ENCODE measurements at regions not wholly inside any gene's neighbourhood (a gene's known extent, or its start where the extent isn't known, plus 50 kb on each side); places are given as distances from the start of the nearest gene placed in this dataset.
"Not testable (repeated sequence)": the region's sequence is repeated elsewhere in the genome, so short reads cannot be mapped to it uniquely, and the experiment has no call there.

DNA sequence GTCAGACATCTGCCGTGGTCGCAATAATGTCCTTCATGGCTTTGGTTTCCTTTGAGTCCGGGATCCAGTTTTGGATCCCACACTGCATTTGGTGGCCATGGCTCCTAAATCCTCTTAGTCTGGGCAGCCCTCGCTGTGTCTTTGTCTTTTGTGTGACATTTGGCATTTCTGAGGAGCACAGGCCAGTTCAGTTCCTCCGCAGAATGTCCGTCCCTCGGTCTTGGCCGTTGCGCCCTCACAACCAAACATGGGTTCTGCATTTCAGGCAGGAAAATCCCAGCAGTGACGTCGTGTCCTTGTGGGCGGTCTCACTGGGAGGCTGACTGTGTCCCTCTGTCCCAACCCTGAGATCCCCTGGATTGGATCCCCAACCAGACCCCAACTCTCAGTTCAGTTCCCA is 172.9 kb upstream of the PPP1R26 start:
- H3K27ac ChIP-seq = no peak overlapping the region
- TF ChIP-seq, protein P1, sequence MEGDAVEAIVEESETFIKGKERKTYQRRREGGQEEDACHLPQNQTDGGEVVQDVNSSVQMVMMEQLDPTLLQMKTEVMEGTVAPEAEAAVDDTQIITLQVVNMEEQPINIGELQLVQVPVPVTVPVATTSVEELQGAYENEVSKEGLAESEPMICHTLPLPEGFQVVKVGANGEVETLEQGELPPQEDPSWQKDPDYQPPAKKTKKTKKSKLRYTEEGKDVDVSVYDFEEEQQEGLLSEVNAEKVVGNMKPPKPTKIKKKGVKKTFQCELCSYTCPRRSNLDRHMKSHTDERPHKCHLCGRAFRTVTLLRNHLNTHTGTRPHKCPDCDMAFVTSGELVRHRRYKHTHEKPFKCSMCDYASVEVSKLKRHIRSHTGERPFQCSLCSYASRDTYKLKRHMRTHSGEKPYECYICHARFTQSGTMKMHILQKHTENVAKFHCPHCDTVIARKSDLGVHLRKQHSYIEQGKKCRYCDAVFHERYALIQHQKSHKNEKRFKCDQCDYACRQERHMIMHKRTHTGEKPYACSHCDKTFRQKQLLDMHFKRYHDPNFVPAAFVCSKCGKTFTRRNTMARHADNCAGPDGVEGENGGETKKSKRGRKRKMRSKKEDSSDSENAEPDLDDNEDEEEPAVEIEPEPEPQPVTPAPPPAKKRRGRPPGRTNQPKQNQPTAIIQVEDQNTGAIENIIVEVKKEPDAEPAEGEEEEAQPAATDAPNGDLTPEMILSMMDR (conservative IDR thresholded peaks at IDR 0.05) = no peak

DNA sequence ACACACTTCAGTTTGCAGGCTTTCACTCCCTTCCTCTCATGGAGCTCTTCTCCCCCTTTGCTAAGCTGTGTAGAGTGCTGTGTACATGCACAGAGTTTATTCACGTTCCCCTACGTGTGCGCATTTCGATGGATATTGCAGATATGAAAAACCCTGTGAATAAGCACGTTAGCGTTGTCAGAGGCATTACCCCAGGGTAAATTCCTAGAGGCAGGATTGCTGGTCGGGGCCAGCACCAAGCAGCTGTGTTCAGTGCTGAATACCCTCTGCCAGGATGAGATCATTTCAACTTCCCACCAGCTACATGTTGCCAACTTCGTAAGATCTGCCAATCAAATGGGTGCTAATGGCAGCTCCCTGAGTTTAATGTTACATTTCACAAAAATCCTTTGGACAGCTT is 172.3 kb upstream of the PPP1R26 start:
- no peak overlapping the region for H3K27ac ChIP-seq
- TF ChIP-seq, protein P1 (conservative IDR thresholded peaks at IDR 0.05) = no peak

DNA sequence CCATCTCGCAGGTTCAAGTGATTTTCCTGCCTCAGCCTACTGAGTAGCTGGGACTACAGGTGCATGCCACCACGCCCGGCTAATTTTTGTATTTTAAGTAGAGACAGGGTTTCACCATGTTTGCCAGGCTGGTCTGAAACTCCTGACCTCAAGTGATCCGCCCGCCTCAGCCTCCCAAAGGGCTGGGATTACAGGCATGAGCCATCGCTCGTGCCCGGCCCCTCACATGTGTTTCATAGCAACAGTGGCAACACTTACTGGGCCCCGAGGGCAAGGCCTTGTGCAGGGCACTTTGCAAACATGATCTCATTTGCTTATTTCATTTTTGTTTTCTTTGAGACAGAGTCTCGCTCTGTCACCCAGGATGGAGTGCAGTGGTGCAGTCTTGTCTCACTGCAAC is 171.7 kb upstream of the PPP1R26 start:
- H3K27ac ChIP-seq = not testable (repeated sequence)

DNA sequence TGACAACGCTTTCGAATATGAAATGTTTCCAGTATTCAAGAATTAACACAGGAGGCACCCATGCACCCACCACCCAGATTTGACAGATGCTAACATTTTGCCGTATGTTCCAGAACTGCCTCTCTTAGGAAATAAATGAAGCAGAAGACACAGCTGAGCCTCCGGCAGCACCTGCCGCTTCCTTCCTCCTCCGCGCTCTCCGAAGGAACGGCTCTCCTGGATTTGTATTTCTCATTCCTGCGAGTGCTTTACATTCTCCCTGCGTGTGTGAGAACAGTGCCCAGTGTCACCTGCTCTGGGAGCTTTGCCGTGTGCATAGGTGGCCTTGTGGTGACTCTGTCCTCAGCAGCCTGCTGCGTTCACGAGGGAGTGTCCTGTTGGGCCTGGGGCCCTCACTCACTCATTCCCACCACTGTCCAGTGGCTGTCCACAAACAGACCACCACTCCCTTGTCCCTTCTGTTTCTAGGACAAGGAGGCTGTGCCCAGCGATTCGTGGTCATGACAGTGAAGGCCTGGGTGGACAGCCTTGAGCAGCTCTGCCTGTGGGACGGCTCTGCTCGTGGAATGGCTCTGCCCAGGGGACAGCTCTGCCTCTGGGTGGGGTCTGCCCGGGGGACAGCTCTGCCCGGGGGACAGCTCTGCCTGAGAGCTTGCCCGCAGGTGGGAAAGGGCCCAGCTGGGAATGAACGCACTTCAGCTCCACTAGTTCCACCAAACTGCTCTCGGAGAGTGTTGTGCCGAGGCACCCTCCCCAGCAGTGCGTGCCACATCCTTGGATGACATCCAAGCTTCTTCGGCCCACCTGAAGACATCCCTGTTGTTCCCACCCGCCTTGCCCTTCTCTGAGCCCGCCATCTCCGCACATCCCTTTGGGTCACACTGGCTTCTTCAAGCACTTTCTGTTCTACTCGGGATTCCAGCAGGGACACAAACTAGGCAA is 170.5 kb upstream of the PPP1R26 start:
- H3K27ac ChIP-seq = no peak overlapping the region
- TF ChIP-seq, protein P1 (conservative IDR thresholded peaks at IDR 0.05) = no peak

DNA sequence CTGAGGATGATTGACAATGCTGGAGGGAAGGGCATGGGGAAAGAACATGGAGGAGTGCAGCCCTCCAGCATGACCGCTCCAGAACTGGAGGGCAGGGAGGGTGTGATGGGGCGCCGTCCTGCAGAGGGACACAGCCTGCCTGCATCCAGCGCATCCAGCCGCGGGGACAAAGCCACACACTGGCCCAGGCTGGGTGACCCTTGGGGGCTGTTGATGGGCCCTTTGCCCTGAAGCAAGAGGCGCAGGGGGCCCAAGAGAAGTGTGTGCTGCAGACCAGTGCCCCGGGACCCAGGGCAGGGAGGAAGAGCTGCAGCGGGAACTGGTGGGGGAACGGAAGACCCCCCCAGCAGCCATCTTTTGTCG is 169.8 kb upstream of the PPP1R26 start:
- TF ChIP-seq, protein P1 (conservative IDR thresholded peaks at IDR 0.05) = no peak
- no peak overlapping the region for H3K27ac ChIP-seq

DNA sequence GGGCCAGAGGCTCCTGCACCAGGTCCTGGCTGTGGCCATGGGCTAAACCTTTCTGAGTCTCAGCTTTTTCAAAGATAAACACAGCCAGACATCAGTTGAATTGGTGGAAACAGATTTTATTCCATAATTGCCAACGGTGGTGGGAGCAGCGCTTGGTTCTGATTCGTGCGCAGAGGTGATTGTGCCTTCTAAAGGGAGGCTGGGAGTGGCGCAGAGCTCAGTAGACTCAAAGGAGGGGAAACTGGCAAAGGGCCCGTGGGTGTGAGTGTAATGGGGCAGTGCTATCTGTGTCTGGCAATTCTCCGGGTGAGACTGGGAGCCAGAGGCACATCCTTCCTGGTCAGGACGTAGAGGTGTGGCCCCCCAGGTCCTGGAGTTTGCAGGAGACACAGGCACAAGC is 169.4 kb upstream of the PPP1R26 start:
- no peak overlapping the region for H3K27ac ChIP-seq
- TF ChIP-seq, protein P1 (conservative IDR thresholded peaks at IDR 0.05) = no peak

DNA sequence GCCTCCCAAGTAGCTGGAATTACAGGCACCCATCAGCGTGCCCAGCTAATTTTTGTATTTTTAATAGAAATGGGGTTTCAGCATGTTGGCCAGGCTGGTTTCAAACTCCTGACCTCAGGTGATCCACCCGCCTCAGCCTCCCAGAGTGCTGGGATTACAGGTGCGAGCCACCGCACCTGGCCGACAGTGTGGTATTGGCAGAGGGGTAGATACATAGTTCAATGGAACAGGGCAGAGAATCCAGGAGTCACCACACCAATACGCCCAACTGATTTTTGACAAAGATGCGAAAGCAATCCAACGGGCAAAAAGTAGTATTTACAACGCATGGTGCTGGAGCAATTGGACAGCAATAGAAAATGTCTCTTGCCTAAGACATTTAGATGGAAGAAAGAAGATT is 164.0 kb upstream of the PPP1R26 start:
- TF ChIP-seq, protein P1 (conservative IDR thresholded peaks at IDR 0.05) = no peak
- no peak overlapping the region for H3K27ac ChIP-seq

DNA sequence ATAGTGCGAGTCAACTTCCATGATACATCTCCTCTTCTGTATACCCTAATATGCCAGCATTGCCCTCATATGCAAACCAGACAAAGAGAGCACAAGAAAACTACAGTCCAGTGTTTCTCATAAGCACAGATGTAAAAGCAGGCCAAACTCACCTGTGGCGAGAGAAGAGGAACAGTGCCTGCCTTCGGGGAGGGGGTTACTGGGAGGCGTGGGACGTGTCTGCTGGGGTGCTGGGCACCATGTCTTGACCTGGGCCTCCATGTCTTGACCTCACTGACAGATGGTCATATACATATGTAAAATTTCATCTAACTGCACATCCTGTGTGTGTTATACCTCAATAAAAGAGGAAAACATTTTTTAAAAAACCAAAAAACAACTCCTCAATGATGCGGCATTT is 159.3 kb upstream of the PPP1R26 start:
- H3K27ac ChIP-seq = no peak overlapping the region
- TF ChIP-seq, protein P1 (conservative IDR thresholded peaks at IDR 0.05) = no peak

Measured in VCaP (cell line).